A673 (cell line): ENCODE measurements at regions not wholly inside any gene's neighbourhood (a gene's known extent, or its start where the extent isn't known, plus 50 kb on each side); places are given as distances from the start of the nearest gene placed in this dataset.

ENCODE experiments used
- BruUV-seq: library from RNA; stranded (reverse); fragments of 400-500 nt; replicated peaks from 2 replicates; lab custom pipeline; 2021; lab: Mats Ljungman, UMichigan
- CTCF ChIA-PET: fragments of 300-600 bp; sonication (Branson Sonifier 250); formaldehyde crosslinking; loops from one replicate; lab custom pipeline; 2022; ENCODE audit warnings: antibody characterized with exemption; lab: Charles Lee
- POLR2A ChIA-PET: fragments of 300-600 bp; sonication (Branson Sonifier 250); formaldehyde crosslinking; loops from one replicate; lab custom pipeline; 2022; ENCODE audit warnings: antibody characterized with exemption; ENCODE audit not compliant: low non-redundant PET; lab: Charles Lee
- DNase-seq: peaks from one replicate; pipeline ENCODE4 v3.0.0-alpha.2; 2015; ENCODE audit warnings: low spot score
- H3K27ac ChIP-seq: fragments of 200-600 bp; sonication (generic); 2 replicates; pipeline ENCODE4 v1.5.1; 2016; ENCODE audit warnings: mixed run types, low read depth, mild to moderate bottlenecking, mixed read lengths, antibody characterized with exemption, low read length; ENCODE audit not compliant: poor library complexity, severe bottlenecking
- H3K27me3 ChIP-seq: fragments of 200-600 bp; sonication (generic); replicated peaks from 2 replicates; pipeline ENCODE4 v1.6.1; 2017; ENCODE audit warnings: mixed run types, low read depth, mild to moderate bottlenecking, mixed read lengths, antibody characterized with exemption, low read length; ENCODE audit not compliant: insufficient read depth, poor library complexity
- H3K36me3 ChIP-seq: fragments of 200-600 bp; sonication (generic); 2 replicates; pipeline ENCODE4 v1.6.1; 2016; ENCODE audit warnings: mixed run types, mild to moderate bottlenecking, mixed read lengths, antibody characterized with exemption, low read length; ENCODE audit not compliant: insufficient read depth, poor library complexity, severe bottlenecking
- H3K4me1 ChIP-seq: fragments of 200-600 bp; sonication (generic); 2 replicates; pipeline ENCODE4 v1.6.1; 2017; ENCODE audit warnings: mixed run types, mild to moderate bottlenecking, mixed read lengths, antibody characterized with exemption, low read length; ENCODE audit not compliant: insufficient read depth, poor library complexity, severe bottlenecking
- H3K4me3 ChIP-seq: fragments of 200-600 bp; sonication (generic); 2 replicates; pipeline ENCODE4 v1.5.1; 2016; ENCODE audit warnings: low read depth, mixed run types, mild to moderate bottlenecking, mixed read lengths, low read length; ENCODE audit not compliant: poor library complexity, severe bottlenecking
- H3K9me3 ChIP-seq: fragments of 200-600 bp; sonication (generic); 2 replicates; pipeline ENCODE4 v1.6.1; 2016; ENCODE audit warnings: mixed run types, low read depth, mild to moderate bottlenecking, mixed read lengths, antibody characterized with exemption, low read length; ENCODE audit not compliant: poor library complexity, severe bottlenecking
- EZH2 ChIP-seq: fragments of 200-600 bp; sonication (generic); IDR thresholded peaks from 2 replicates; pipeline ENCODE4 v1.6.1; 2017; ENCODE audit warnings: borderline replicate concordance, low read depth, mild to moderate bottlenecking, mixed read lengths, antibody characterized with exemption, low read length; ENCODE audit not compliant: poor library complexity, severe bottlenecking
- intact Hi-C: fragments of 100-400 bp; cut with micrococcal nuclease; formaldehyde crosslinking; loops from one replicate; pipeline ENCODE4 v1.10.0; 2022; ENCODE audit not compliant: unreplicated experiment
- TF ChIP-seq, protein P1 (sequence below): fragments of 300-800, 200-600 bp; sonication (generic); conservative IDR thresholded peaks from 2 replicates; pipeline ENCODE4 v1.5.1; 2017; ENCODE audit warnings: low read depth, mild to moderate bottlenecking, antibody characterized with exemption, low read length, moderate library complexity, mixed read lengths

DNA sequence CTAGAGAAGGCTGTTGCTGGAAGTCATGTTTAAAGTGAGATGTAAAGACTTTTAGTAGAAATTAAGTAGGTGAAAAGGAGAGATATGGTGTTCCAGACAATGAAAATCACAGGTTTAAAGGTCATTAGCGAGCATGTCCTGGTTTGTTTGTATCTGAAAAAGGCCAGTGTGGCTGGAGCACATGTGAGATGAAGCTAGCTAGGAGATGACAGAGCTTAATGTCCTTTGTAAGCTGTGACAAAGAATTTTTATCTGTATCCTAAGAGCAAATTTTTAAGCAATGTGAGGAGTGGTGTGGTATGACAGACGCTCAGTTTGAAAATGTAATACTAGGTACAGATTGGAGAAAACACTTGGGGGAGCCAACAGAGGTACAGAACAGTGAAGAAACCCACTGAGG is 567.2 kb upstream of the ARRDC3 start:
- H3K4me1 ChIP-seq, result peaks cover 13% of the 10 kb centered on the region
- no peaks in the 10 kb centered on the region for H3K9me3 ChIP-seq
- no TSS peak for BruUV-seq
- no peak overlapping the region for H3K27ac ChIP-seq
- TF ChIP-seq, protein P1, sequence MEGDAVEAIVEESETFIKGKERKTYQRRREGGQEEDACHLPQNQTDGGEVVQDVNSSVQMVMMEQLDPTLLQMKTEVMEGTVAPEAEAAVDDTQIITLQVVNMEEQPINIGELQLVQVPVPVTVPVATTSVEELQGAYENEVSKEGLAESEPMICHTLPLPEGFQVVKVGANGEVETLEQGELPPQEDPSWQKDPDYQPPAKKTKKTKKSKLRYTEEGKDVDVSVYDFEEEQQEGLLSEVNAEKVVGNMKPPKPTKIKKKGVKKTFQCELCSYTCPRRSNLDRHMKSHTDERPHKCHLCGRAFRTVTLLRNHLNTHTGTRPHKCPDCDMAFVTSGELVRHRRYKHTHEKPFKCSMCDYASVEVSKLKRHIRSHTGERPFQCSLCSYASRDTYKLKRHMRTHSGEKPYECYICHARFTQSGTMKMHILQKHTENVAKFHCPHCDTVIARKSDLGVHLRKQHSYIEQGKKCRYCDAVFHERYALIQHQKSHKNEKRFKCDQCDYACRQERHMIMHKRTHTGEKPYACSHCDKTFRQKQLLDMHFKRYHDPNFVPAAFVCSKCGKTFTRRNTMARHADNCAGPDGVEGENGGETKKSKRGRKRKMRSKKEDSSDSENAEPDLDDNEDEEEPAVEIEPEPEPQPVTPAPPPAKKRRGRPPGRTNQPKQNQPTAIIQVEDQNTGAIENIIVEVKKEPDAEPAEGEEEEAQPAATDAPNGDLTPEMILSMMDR, result no peak
- TF ChIP-seq EZH2, result no peak
- DNase-seq, result no peak
- no peaks in the 10 kb centered on the region for H3K36me3 ChIP-seq
- intact Hi-C loops, result no loop called here
- CTCF ChIA-PET, result no interaction called here
- POLR2A ChIA-PET, result no interaction called here
- H3K27me3 ChIP-seq, result no peaks in the 10 kb centered on the region
- no peak overlapping the region for H3K4me3 ChIP-seq

DNA sequence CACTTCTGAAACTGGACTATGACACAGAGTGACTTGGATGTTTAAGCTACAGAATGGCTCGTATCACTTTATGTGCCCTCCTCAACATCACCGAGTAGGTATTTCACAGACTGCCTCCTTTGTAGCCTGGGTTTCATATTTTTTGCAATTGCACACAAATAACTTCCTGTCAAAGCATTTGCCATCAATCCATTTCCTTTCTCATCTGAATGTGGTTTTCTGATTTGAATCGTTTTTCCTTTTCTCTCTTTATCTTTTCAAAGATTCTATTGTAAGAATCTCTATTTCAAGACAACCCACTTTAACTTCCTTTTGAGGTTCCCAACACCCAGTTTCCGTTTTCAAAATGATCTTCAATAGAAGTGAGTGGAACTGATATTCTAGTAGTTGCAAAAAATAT is 563.8 kb upstream of the ARRDC3 start:
- no peak overlapping the region for H3K4me3 ChIP-seq
- no TSS peak for BruUV-seq
- H3K9me3 ChIP-seq, result no peaks in the 10 kb centered on the region
- POLR2A ChIA-PET, result interaction anchor here (0.7 kb wide), 1 partner anchor 347 kb away, joined by 3 read pairs; no protein-coding TSS in a partner anchor
- CTCF ChIA-PET, result interaction anchor here (0.7 kb wide), 1 partner anchor 448 kb away, joined by 3 read pairs; no protein-coding TSS in a partner anchor
- DNase-seq, result peak; percentile 29
- H3K27ac ChIP-seq, result no peak overlapping the region
- no peak for TF ChIP-seq EZH2
- TF ChIP-seq, protein P1, result no peak
- H3K27me3 ChIP-seq, result no peaks in the 10 kb centered on the region
- H3K36me3 ChIP-seq, result no peaks in the 10 kb centered on the region
- intact Hi-C loops, result no loop called here
- peaks cover 9% of the 10 kb centered on the region for H3K4me1 ChIP-seq

DNA sequence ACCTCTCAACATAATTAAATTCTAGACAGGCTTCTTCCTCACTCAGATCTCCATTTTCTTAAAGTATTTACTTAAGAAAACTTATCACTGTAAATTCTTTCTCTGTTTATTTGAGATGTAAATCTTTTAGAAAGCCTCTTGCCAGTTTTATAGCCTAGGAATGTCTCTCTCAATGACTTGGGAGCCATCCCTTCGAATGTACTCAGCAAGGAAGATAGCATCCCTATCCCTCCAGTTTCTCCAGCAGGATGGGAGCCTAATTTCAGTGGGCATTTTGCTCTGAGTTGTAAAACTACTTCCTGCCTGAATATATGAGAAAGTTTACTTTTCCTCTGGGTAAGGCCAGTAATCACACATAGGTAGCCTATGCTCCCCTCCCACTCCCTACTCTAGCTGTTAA is 558.5 kb upstream of the ARRDC3 start:
- Histone ChIP-seq H3K9me3 (no peaks in the 10 kb centered on the region), H3K27ac (no peak overlapping the region), H3K4me1 (peaks cover 6% of the 10 kb centered on the region), H3K4me3 (no peak overlapping the region), H3K27me3 (no peaks in the 10 kb centered on the region), H3K36me3 (no peaks in the 10 kb centered on the region)
- DNase-seq, result no peak
- ChIA-PET POLR2A (no interaction called here), CTCF (no interaction called here)
- intact Hi-C loops, result no loop called here
- BruUV-seq, result no TSS peak
- no peak for TF ChIP-seq EZH2
- TF ChIP-seq, protein P1, result no peak
